KMS-11 (cell line): ENCODE measurements at regions not wholly inside any gene's neighbourhood (a gene's known extent, or its start where the extent isn't known, plus 50 kb on each side); places are given as distances from the start of the nearest gene placed in this dataset.

Experiments
- H2AFZ ChIP-seq: fragments of 200-600 bp; sonication (generic); 2 replicates; pipeline ENCODE4 v1.6.1; 2016; ENCODE audit warnings: antibody characterized with exemption, mixed run types, low read depth
- H3K27ac ChIP-seq: fragments of 200-600 bp; sonication (generic); 2 replicates; pipeline ENCODE4 v1.6.1; 2016; ENCODE audit warnings: mild to moderate bottlenecking, mixed run types
- H3K27me3 ChIP-seq: fragments of 200-600 bp; sonication (generic); 2 replicates; pipeline ENCODE4 v1.6.1; 2017; ENCODE audit warnings: mild to moderate bottlenecking, low read depth, mixed run types, moderate library complexity; ENCODE audit not compliant: insufficient read depth
- H3K36me3 ChIP-seq: fragments of 200-600 bp; sonication (generic); 2 replicates; pipeline ENCODE4 v1.6.1; 2017; ENCODE audit warnings: mild to moderate bottlenecking, mixed run types; ENCODE audit not compliant: insufficient read depth
- H3K4me1 ChIP-seq: fragments of 200-600 bp; sonication (generic); 2 replicates; pipeline ENCODE4 v1.6.1; 2016; ENCODE audit warnings: mild to moderate bottlenecking, low read depth, mixed run types; ENCODE audit not compliant: poor library complexity, severe bottlenecking
- H3K4me2 ChIP-seq: fragments of 200-600 bp; sonication (generic); 2 replicates; pipeline ENCODE4 v1.7.0; 2016; ENCODE audit warnings: mild to moderate bottlenecking, mixed run types
- H3K4me3 ChIP-seq: fragments of 200-600 bp; sonication (generic); IDR thresholded peaks from 2 replicates; pipeline ENCODE4 v1.6.1; 2017; ENCODE audit warnings: low read depth, low read length, mixed read lengths; ENCODE audit not compliant: insufficient read depth
- H3K79me2 ChIP-seq: fragments of 200-600 bp; sonication (generic); 2 replicates; pipeline ENCODE4 v1.6.1; 2016; ENCODE audit warnings: low read depth, mixed run types; ENCODE audit not compliant: insufficient read depth
- H3K9ac ChIP-seq: fragments of 200-600 bp; sonication (generic); 2 replicates; pipeline ENCODE4 v1.6.1; 2016; ENCODE audit warnings: mild to moderate bottlenecking, mixed run types
- H4K20me1 ChIP-seq: fragments of 200-600 bp; sonication (generic); 2 replicates; pipeline ENCODE4 v1.6.1; 2016; ENCODE audit warnings: mild to moderate bottlenecking, mixed run types; ENCODE audit not compliant: insufficient read depth
- CTCF ChIP-seq: fragments of 200-600 bp; sonication (generic); conservative IDR thresholded peaks from 2 replicates; pipeline ENCODE4 v1.6.1; 2017; ENCODE audit warnings: low read depth, mild to moderate bottlenecking, antibody characterized with exemption, low read length, moderate library complexity, mixed read lengths

DNA sequence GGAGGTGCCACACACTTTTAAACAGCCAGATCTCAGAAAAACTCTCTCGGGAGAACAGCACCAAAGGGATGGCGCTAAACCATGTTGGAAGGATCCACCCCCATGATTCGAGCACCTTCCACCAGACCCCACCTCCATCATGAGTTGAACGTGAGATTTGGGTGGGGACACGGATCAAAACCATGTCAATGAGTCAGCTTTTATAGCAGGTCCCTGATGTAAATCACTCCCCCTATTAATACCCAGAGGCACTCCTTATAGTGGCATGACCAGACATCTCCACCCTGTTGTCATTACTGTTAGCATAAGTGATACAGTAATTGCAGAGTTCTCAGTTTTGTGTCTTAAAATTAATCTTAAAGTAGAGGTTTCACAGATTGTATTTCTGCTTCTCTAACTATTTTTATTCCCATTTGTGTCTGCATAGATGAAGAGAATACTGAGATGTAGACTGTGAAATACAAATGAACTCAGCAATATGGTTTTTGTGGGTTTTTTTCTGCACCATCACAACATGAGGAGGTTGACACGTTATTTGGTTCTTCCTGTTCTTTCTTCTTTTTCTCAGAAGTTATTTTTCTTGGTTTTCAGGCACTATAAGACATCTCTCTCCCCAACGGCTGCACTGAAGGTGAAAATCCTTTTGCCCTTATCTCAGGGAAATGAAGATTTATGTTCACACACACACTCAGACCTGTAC is 218.2 kb downstream of the ARL4C start:
- Histone ChIP-seq H3K27me3 (no peaks in the 10 kb centered on the region), H3K9ac (no peak overlapping the region), H3K4me3 (no peak overlapping the region), H3K36me3 (no peaks in the 10 kb centered on the region), H4K20me1 (no peaks in the 10 kb centered on the region), H3K27ac (no peak overlapping the region), H3K4me1 (no peaks in the 10 kb centered on the region), H3K4me2 (no peak overlapping the region), H2AFZ (no peak overlapping the region), H3K79me2 (no peaks in the 10 kb centered on the region)
- TF ChIP-seq CTCF: no peak

DNA sequence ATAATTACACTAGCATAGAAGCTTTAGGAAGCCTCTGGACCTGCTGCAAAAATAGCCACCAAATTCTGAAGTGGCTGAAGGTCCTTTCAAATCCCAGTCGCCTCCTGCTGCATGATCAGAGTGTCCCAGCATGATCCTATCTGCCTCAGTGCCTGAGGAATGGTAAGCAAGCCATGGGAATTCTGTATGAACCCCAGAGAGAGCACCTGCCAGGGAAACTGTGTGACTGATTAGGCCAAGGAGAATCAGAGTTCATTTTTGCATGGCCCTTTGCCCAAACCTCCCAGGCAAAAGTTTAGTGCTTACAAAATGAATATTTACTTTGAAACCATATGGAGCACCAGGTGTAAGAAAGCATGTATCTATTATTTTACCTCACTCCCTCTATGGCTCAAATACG is 221.4 kb downstream of the ARL4C start:
- Histone ChIP-seq H3K36me3 (no peaks in the 10 kb centered on the region), H3K9ac (no peak overlapping the region), H3K27me3 (no peaks in the 10 kb centered on the region), H3K4me1 (no peaks in the 10 kb centered on the region), H3K4me2 (no peak overlapping the region), H3K27ac (no peak overlapping the region), H4K20me1 (no peaks in the 10 kb centered on the region), H2AFZ (no peak overlapping the region), H3K79me2 (no peaks in the 10 kb centered on the region), H3K4me3 (no peak overlapping the region)
- no peak for TF ChIP-seq CTCF

GRCh38 chr2:234273887-234274584 is 222.8 kb downstream of the ARL4C start:
- H4K20me1 ChIP-seq: no peaks in the 10 kb centered on the region
- H3K27ac ChIP-seq: no peak overlapping the region
- no peak for TF ChIP-seq CTCF
- no peak overlapping the region for H3K4me2 ChIP-seq
- H3K9ac ChIP-seq: no peak overlapping the region
- no peaks in the 10 kb centered on the region for H3K79me2 ChIP-seq
- no peaks in the 10 kb centered on the region for H3K27me3 ChIP-seq
- no peak overlapping the region for H2AFZ ChIP-seq
- no peaks in the 10 kb centered on the region for H3K4me1 ChIP-seq
- no peak overlapping the region for H3K4me3 ChIP-seq
- no peaks in the 10 kb centered on the region for H3K36me3 ChIP-seq

- H2AFZ ChIP-seq: no peak overlapping the region
- no peak for TF ChIP-seq CTCF
- no peak overlapping the region for H3K4me2 ChIP-seq
- H3K9ac ChIP-seq: no peak overlapping the region
- H3K27ac ChIP-seq: no peak overlapping the region
- H3K4me1 ChIP-seq: peaks cover 11% of the 10 kb centered on the region
- H3K36me3 ChIP-seq: no peaks in the 10 kb centered on the region
- no peak overlapping the region for H3K4me3 ChIP-seq
- no peaks in the 10 kb centered on the region for H3K27me3 ChIP-seq
- no peaks in the 10 kb centered on the region for H3K79me2 ChIP-seq
- H4K20me1 ChIP-seq: no peaks in the 10 kb centered on the region
Measured at GRCh38 chr2:234272069-234272850, 221.8 kb downstream of the SPP2 start.
